HFFc6 (cell line): ENCODE measurements at regions not wholly inside any gene's neighbourhood (a gene's known extent, or its start where the extent isn't known, plus 50 kb on each side); places are given as distances from the start of the nearest gene placed in this dataset.

Experiments used
- DNase-seq: peaks from one replicate; pipeline ENCODE4 v3.0.0-alpha.2; 2018
- H3K27ac Mint-ChIP-seq: 2 replicates; pipeline ENCODE4 v1.8.0; 2020; ENCODE audit warnings: mild to moderate bottlenecking, mixed read lengths
- H3K27me3 Mint-ChIP-seq: 2 replicates; pipeline ENCODE4 v1.8.0; 2021; ENCODE audit warnings: mild to moderate bottlenecking, moderate library complexity, mixed read lengths; ENCODE audit not compliant: insufficient read depth
- H3K36me3 Mint-ChIP-seq: 2 replicates; pipeline ENCODE4 v1.8.0; 2021; ENCODE audit warnings: low read depth, mixed read lengths
- H3K4me1 Mint-ChIP-seq: 2 replicates; pipeline ENCODE4 v1.8.0; 2020; ENCODE audit warnings: low read depth, mixed read lengths
- H3K4me3 Mint-ChIP-seq: 2 replicates; pipeline ENCODE4 v1.8.0; 2020; ENCODE audit warnings: mild to moderate bottlenecking, moderate library complexity, mixed read lengths
- H3K9me3 Mint-ChIP-seq: 2 replicates; pipeline ENCODE4 v1.8.0; 2020; ENCODE audit warnings: mild to moderate bottlenecking, mixed read lengths
- TF ChIP-seq, protein P1 (sequence below): fragments of 200-600 bp; sonication (generic); IDR thresholded peaks from 2 replicates; pipeline ENCODE4 v1.5.0; 2021; ENCODE audit warnings: antibody characterized with exemption, mild to moderate bottlenecking

DNA sequence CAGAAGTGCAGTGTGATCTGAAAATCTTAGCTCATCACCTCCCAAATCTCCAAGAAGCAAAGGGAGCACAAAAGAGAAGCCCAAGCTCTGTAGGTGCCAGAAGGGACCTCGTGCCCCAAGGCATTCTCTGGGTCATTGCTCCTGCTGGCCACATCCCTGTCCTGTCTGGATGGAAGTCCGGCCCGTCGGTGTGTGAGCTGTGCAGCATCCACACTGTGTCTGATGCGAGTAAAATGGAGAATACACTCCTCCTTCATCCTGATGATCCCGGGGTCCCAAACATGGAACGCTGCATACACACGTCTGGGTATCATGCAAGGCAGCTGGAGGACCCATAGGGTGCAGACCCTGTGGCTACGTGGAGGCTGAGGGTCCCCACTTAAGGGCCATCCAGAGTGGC lies 851.4 kb downstream of the GALR1 start:
- H3K27ac Mint-ChIP-seq, result no peak overlapping the region
- peaks cover 2% of the 10 kb centered on the region; the same call in 1 of the 2 replicates for H3K27me3 Mint-ChIP-seq

DNA sequence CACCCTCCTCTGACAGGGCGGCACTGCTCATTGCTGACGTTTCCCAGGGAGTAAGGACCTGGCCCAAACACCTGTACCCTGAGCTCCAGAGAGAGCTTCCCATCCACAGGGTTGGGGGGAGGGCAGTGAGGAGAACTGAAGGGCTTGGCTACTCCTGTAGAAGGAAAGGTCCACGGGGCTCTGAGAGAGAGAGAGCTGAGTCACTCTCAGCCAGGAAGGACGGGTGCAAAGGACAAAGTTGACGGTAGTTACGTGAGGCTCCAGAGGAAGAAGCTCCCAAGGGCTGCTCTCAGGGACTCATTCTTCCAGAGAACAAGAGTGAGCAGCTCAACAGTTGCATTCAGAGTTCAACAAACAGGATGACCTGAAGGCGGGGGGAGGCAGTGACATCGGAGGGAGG lies 852.5 kb downstream of the GALR1 start:
- H3K36me3 Mint-ChIP-seq, result 0 out of 2 replicates have a peak, but pooled peaks cover 6% of the 10 kb centered on the region
- H3K9me3 Mint-ChIP-seq, result peaks cover 65% of the 10 kb centered on the region
- no peak overlapping the region for H3K4me3 Mint-ChIP-seq
- TF ChIP-seq, protein P1, sequence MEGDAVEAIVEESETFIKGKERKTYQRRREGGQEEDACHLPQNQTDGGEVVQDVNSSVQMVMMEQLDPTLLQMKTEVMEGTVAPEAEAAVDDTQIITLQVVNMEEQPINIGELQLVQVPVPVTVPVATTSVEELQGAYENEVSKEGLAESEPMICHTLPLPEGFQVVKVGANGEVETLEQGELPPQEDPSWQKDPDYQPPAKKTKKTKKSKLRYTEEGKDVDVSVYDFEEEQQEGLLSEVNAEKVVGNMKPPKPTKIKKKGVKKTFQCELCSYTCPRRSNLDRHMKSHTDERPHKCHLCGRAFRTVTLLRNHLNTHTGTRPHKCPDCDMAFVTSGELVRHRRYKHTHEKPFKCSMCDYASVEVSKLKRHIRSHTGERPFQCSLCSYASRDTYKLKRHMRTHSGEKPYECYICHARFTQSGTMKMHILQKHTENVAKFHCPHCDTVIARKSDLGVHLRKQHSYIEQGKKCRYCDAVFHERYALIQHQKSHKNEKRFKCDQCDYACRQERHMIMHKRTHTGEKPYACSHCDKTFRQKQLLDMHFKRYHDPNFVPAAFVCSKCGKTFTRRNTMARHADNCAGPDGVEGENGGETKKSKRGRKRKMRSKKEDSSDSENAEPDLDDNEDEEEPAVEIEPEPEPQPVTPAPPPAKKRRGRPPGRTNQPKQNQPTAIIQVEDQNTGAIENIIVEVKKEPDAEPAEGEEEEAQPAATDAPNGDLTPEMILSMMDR, result no peak
- H3K27me3 Mint-ChIP-seq, result peaks cover 2% of the 10 kb centered on the region
- no peak overlapping the region for H3K27ac Mint-ChIP-seq
- DNase-seq, result no peak
- no peaks in the 10 kb centered on the region for H3K4me1 Mint-ChIP-seq

More for the DNA sequence above, 851.4 kb downstream of the GALR1 start:
- H3K4me1 Mint-ChIP-seq, result no peaks in the 10 kb centered on the region
- TF ChIP-seq, protein P1, result no peak
- no peak for DNase-seq
- no peak overlapping the region for H3K4me3 Mint-ChIP-seq
- peaks cover 61% of the 10 kb centered on the region for H3K9me3 Mint-ChIP-seq
- no peaks in the 10 kb centered on the region for H3K36me3 Mint-ChIP-seq

DNA sequence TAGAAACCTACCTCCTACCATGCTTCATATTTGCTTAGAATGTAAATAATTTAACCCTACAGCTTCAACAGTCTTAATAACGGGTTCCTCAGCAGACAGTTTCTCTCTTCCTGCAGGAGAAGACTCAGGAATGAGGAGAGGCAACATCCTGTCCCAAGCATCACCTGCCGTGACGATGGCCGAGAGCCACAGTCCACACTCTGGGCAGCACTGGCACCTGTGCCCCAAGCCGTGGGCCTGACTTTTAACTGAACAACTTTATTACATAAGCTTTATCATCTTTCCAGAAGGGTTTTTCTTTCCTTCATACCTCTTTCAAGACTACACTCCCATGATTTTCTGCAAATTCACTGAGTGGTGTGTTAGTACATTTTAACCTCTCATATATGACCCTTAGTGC lies 856.0 kb downstream of the GALR1 start:
- 0 out of 2 replicates have a peak, but pooled peaks cover 6% of the 10 kb centered on the region for H3K36me3 Mint-ChIP-seq
- DNase-seq, result no peak
- peaks cover 76% of the 10 kb centered on the region for H3K9me3 Mint-ChIP-seq
- no peaks in the 10 kb centered on the region for H3K4me1 Mint-ChIP-seq
- TF ChIP-seq, protein P1, result no peak
- peaks cover 2% of the 10 kb centered on the region for H3K27me3 Mint-ChIP-seq
- no peak overlapping the region for H3K27ac Mint-ChIP-seq
- H3K4me3 Mint-ChIP-seq, result no peak overlapping the region

DNA sequence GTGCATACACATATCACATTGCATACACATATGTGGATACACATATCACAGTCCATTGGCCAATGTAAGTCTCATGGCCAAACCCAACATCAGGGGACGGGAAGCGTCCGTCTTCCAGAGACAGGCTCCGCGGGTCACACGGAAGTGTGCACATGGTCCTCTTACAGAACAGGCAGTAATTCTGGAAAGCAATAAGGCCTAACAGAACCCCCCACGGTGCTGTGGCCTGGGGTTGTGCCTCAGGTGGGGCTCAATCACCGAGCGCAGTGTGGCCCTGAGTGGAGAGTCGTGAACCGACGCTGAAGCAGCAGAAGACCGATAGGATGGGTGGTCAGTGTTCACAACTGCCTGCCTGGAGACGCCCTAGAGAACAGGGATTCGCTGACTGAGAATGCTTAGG lies 857.3 kb downstream of the GALR1 start:
- Mint-ChIP-seq H3K36me3 (0 out of 2 replicates have a peak, but pooled peaks cover 6% of the 10 kb centered on the region), H3K9me3 (peaks cover 80% of the 10 kb centered on the region), H3K4me3 (no peak overlapping the region), H3K4me1 (no peaks in the 10 kb centered on the region), H3K27ac (no peak overlapping the region), H3K27me3 (no peaks in the 10 kb centered on the region; the same call in 1 of the 2 replicates)
- TF ChIP-seq, protein P1, result no peak
- DNase-seq, result no peak

DNA sequence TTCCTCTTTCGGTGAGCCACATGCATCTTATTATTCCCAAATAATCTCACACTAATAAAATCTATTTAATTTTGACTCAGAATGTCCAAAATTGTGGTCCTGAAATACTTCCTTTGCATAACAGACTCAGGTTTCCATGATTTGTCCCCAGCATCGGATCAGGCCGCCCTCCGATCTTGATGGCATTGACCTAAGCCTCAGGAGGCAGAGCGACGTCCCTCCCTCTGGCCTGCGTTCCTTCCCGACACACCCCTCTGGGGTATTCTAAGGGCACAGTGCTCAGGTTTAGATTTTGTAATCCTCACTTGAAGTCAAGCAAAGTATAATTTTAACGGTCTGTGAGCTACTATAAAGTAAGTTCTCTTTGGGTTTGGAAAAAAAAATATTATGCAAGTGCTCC lies 857.7 kb downstream of the GALR1 start:
- peaks cover 77% of the 10 kb centered on the region for H3K9me3 Mint-ChIP-seq
- DNase-seq, result no peak
- H3K27ac Mint-ChIP-seq, result no peak overlapping the region
- H3K4me1 Mint-ChIP-seq, result no peaks in the 10 kb centered on the region
- TF ChIP-seq, protein P1, result no peak
- 0 out of 2 replicates have a peak, but pooled peaks cover 6% of the 10 kb centered on the region for H3K36me3 Mint-ChIP-seq
- no peak overlapping the region for H3K4me3 Mint-ChIP-seq
- H3K27me3 Mint-ChIP-seq, result no peaks in the 10 kb centered on the region; the same call in 1 of the 2 replicates

DNA sequence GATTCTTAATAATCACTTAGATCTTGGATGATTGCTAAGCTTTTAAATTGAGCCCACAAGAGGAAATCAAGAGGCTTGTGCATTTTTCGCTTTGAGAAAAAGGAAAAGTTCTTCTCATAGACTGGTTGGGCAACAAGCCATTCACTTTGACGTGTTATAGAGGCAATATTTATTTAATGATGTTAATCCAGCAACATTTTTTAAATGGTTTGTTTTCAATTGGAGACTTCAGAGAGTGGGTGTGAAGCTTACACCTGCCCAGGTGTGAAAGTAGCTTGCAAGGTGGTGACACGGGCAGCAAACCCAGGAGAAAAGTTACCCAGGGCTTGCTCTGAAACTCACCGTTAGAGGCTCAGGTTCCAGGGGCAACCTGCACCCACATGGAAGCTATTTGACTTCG lies 858.9 kb downstream of the GALR1 start:
- TF ChIP-seq, protein P1, result no peak
- H3K4me3 Mint-ChIP-seq, result no peak overlapping the region
- H3K27ac Mint-ChIP-seq, result no peak overlapping the region
- 0 out of 2 replicates have a peak, but pooled peaks cover 6% of the 10 kb centered on the region for H3K36me3 Mint-ChIP-seq
- no peaks in the 10 kb centered on the region; the same call in 1 of the 2 replicates for H3K27me3 Mint-ChIP-seq
- H3K9me3 Mint-ChIP-seq, result peaks cover 82% of the 10 kb centered on the region
- no peaks in the 10 kb centered on the region for H3K4me1 Mint-ChIP-seq
- no peak for DNase-seq
